MCF 10A (cell line): ENCODE measurements at regions not wholly inside any gene's neighbourhood (a gene's known extent, or its start where the extent isn't known, plus 50 kb on each side); places are given as distances from the start of the nearest gene placed in this dataset.

Experiments used
- BruUV-seq: library from RNA; stranded (reverse); fragments of 400-500 nt; replicated peaks from 2 replicates; lab custom pipeline; 2021; lab: Mats Ljungman, UMichigan
- CTCF ChIA-PET: fragments of 300-600 bp; sonication (Branson Sonifier 250); formaldehyde crosslinking; extraction: SDS; loops from one replicate; lab custom pipeline; 2021; ENCODE audit warnings: antibody characterized with exemption, inconsistent platforms; lab: Yijun Ruan, JAX
- POLR2A ChIA-PET: fragments of 300-600, 350-650 bp; sonication (Branson Sonifier 250); formaldehyde crosslinking; extraction: SDS; loops from one replicate; lab custom pipeline; 2020; ENCODE audit warnings: antibody characterized with exemption, inconsistent platforms; lab: Yijun Ruan, JAX
- DNase-seq: peaks from one replicate; pipeline ENCODE4 v3.0.0-alpha.2; 2018; ENCODE audit not compliant: unreplicated experiment
- H3K27ac Mint-ChIP-seq: one replicate; pipeline ENCODE4 v1.8.0; 2022; ENCODE audit warnings: mild to moderate bottlenecking, low read depth, mixed read lengths; ENCODE audit not compliant: unreplicated experiment
- H3K27me3 Mint-ChIP-seq: one replicate; pipeline ENCODE4 v1.8.0; 2022; ENCODE audit warnings: mixed read lengths; ENCODE audit not compliant: insufficient read depth, unreplicated experiment
- H3K36me3 Mint-ChIP-seq: one replicate; pipeline ENCODE4 v1.8.0; 2022; ENCODE audit warnings: mild to moderate bottlenecking, moderate library complexity, mixed read lengths; ENCODE audit not compliant: insufficient read depth, unreplicated experiment
- H3K4me1 Mint-ChIP-seq: one replicate; pipeline ENCODE4 v1.8.0; 2022; ENCODE audit warnings: mixed read lengths; ENCODE audit not compliant: insufficient read depth, unreplicated experiment
- H3K4me3 Mint-ChIP-seq: one replicate; pipeline ENCODE4 v1.8.0; 2022; ENCODE audit warnings: mild to moderate bottlenecking, moderate library complexity, mixed read lengths; ENCODE audit not compliant: unreplicated experiment
- H3K9me3 Mint-ChIP-seq: one replicate; pipeline ENCODE4 v1.8.0; 2022; ENCODE audit warnings: mixed read lengths; ENCODE audit not compliant: unreplicated experiment
- CTCF ChIP-seq: fragments of 200-600 bp; IDR thresholded peaks from one replicate; pipeline ENCODE4 v1.8.0; 2022; ENCODE audit warnings: antibody characterized with exemption, mild to moderate bottlenecking; ENCODE audit not compliant: unreplicated experiment
- intact Hi-C: fragments of 100-400 bp; cut with micrococcal nuclease; formaldehyde crosslinking; loops from 2 replicates; pipeline ENCODE4 v1.14.1; 2022

- no peak for DNase-seq
- no peak for TF ChIP-seq CTCF
- H3K27ac Mint-ChIP-seq = peak overlapping the region; percentile 13
- ChIA-PET CTCF (no interaction called here), POLR2A (interaction anchor here (0.7 kb wide), 1 partner anchor 11 kb away, joined by 3 read pairs; no protein-coding TSS in a partner anchor)
- peaks cover 14% of the 10 kb centered on the region for H3K4me1 Mint-ChIP-seq
- intact Hi-C loops = no loop called here
- no peaks in the 10 kb centered on the region for H3K9me3 Mint-ChIP-seq
- H3K27me3 Mint-ChIP-seq = no peaks in the 10 kb centered on the region
- no peak overlapping the region for H3K4me3 Mint-ChIP-seq
- no TSS peak for BruUV-seq
- no peaks in the 10 kb centered on the region for H3K36me3 Mint-ChIP-seq
Measured at GRCh38 chr6:104612541-104612940, 247.2 kb downstream of the HACE1 start.

GRCh38 chr6:104608101-104608500 is 251.6 kb downstream of the HACE1 start:
- POLR2A ChIA-PET = no interaction called here
- no peak for DNase-seq
- no peaks in the 10 kb centered on the region for H3K36me3 Mint-ChIP-seq
- no TSS peak for BruUV-seq
- H3K4me3 Mint-ChIP-seq = no peak overlapping the region
- intact Hi-C loops = no loop called here
- no peak overlapping the region for H3K27ac Mint-ChIP-seq
- CTCF ChIA-PET = interaction anchor here (0.6 to 1.3 kb wide), 3 partner anchors 17 to 81 kb away, joined by 3 to 5 read pairs (median 3); no protein-coding TSS in a partner anchor
- H3K4me1 Mint-ChIP-seq = peaks cover 12% of the 10 kb centered on the region
- H3K27me3 Mint-ChIP-seq = no peaks in the 10 kb centered on the region
- no peaks in the 10 kb centered on the region for H3K9me3 Mint-ChIP-seq
- TF ChIP-seq CTCF = no peak

- ChIA-PET POLR2A (no interaction called here), CTCF (interaction anchor here (0.6 to 1.3 kb wide), 4 partner anchors 18 to 1352 kb away, joined by 3 to 5 read pairs (median 3); no protein-coding TSS in a partner anchor)
- TF ChIP-seq CTCF = no peak
- H3K36me3 Mint-ChIP-seq = no peaks in the 10 kb centered on the region
- no peaks in the 10 kb centered on the region for H3K9me3 Mint-ChIP-seq
- intact Hi-C loops = no loop called here
- no peak for DNase-seq
- H3K27me3 Mint-ChIP-seq = no peaks in the 10 kb centered on the region
- no TSS peak for BruUV-seq
- no peak overlapping the region for H3K4me3 Mint-ChIP-seq
- H3K4me1 Mint-ChIP-seq = peaks cover 15% of the 10 kb centered on the region
- H3K27ac Mint-ChIP-seq = no peak overlapping the region
Measured at GRCh38 chr6:104607501-104607900, 252.2 kb downstream of the HACE1 start.

DNA sequence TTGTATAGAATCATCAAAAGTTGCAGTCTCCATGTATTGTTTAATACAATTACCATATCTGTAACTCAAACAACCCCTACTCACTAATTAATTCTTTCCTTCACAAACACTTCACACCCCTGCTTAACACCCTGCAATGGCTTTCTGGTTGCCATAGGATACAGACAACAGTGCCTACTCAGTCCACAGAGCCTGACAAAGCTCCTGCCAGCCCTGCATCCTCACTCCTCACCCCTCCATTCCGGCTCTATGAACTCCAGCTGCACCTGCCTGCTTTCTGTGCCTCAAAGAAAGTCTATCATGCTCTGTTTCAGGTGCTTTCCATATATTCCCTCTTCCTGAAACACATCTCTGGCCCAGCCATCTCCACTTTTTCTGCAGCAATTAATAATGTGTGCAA is 253.4 kb downstream of the HACE1 start:
- no peak for TF ChIP-seq CTCF
- intact Hi-C loops = no loop called here
- ChIA-PET CTCF (interaction anchor here (0.6 kb wide), 1 partner anchor 271 kb away, joined by 3 read pairs; no protein-coding TSS in a partner anchor), POLR2A (interaction anchor here (0.6 kb wide), 1 partner anchor 169 kb away, joined by 3 read pairs; no protein-coding TSS in a partner anchor)
- DNase-seq = no peak
- H3K36me3 Mint-ChIP-seq = no peaks in the 10 kb centered on the region
- no peaks in the 10 kb centered on the region for H3K27me3 Mint-ChIP-seq
- no peaks in the 10 kb centered on the region for H3K9me3 Mint-ChIP-seq
- BruUV-seq = no TSS peak
- no peak overlapping the region for H3K4me3 Mint-ChIP-seq
- H3K27ac Mint-ChIP-seq = no peak overlapping the region
- H3K4me1 Mint-ChIP-seq = peaks cover 8% of the 10 kb centered on the region
